GM18498 (cell line): ENCODE measurements at regions not wholly inside any gene's neighbourhood (a gene's known extent, or its start where the extent isn't known, plus 50 kb on each side); places are given as distances from the start of the nearest gene placed in this dataset.
A peak's percentile ranks its signal among the peaks of the same experiment; 100 is the strongest.

Source experiments
- ATAC-seq: cut with Tn5 transposase; IDR thresholded peaks from one replicate; pipeline ENCODE4 v1.9.1; 2021; ENCODE audit warnings: mild to moderate bottlenecking, moderate library complexity; ENCODE audit not compliant: unreplicated experiment

DNA sequence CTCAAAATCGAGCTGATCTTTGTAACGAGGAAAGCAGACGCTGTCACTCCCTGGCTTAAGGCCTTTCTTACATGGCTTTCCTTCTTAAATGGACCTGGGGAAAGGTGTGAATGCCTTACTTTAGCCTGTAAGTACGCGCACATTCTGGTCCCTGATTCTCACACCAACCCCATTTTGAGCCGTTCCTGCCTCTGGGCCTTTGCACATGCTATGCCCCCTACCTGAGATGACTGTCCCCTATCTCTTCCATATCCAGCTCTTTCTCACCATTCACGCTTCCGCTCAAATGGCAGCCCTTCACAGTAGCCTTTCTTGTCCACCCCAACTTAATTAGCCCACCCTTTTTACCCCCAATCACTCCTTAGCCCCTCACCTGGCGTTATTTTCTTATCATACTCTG is 496.7 kb downstream of the SHQ1 start:
- no peak for ATAC-seq

DNA sequence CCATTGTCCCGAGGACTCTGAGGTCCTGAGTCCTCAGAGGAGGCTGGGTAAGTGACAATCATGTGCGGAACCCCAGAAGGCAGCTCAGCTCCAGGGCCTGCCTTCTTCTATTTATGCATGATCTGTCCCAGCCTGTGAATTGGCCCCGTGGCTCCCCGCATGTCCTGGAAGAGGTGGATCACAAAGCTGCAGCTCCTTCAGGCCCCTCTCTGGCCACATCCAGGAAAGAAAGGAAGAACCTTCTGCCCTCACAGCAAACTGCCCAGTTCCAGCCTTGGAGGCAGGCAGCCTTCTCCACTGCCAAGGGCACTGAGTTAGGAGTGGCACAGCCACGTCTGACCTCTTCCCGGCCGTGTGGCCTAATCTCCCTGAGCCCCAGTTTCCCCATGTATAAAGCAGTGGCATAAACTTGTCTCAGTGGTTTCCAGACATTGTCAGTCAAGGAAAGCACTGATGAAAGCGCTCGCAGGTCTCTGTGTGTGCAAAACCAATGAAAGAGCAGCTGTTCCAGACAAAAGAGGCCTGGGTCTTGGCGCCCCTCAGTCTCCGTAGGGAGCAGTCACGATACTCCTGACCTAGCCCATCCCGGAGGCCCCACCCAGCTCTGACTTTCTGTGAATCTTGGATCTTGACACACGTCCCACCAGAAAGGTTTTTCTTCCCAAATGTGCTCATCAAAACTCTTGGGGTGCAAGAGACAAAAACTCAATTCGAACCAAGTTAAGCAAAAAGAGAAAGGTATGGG is 497.3 kb downstream of the SHQ1 start:
- ATAC-seq: no peak

DNA sequence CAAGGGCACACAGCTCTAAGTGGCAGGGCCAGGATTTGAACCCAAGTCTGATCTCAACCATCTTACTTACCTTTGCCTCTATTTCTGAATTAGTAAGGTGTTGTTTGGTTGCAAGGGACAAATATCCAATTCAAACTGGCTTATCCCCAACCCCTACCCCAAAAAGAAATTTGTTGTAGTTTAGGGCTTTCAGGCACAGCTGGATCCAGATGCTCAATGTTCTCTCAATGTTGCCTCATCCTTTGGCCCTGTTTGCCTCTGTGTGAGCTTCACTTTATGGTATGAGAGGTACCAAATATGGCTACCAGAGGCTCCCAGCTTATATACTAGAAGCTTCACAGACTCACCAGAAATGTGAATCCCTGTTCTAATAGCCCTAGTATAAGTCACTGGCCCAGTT is 499.9 kb downstream of the SHQ1 start:
- no peak for ATAC-seq

DNA sequence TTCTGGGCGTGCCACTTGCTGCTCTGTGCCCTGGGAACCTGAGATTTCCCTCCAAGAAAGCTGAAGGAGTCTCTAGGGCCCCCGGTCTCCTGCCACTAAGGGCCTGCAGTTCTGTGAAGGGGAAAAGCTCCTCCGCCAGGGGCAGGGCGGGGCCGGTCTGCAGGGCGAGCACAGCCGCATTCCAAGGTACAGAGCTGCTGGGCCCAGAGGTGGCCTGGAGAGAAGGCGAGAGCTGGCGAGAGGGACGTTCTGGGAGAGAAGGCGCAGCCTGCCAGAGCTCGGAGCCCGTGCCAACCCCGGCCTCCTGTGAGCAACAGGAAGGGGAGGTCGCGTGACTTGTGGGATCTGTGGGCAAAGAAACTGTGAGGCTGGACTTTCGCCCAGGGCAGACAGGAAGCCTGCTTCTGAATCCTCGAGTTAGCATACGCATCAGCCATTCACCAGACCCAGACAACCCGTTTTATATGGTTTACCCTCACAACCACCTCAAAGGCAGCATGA is 500.4 kb downstream of the SHQ1 start:
- peak; percentile 77 for ATAC-seq

DNA sequence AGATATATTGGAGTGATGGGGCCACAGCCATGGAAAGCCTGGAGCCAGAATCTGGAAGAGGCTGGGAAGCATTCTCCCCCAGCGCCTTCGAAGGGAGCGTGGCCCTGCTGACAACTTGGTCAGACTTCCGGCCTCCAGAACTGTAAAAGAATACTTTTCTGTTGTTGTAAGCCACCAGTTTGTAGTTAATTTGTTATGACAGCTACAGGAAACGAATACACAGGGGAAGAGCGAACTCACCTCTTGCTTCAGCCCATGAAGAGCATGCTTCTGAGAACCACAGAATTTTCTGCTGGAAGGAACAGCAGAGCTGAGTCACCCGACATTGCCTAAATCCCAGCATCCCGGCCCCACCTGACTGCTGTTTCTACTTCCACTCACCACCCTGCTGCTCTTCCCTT is 501.7 kb downstream of the SHQ1 start:
- no peak for ATAC-seq

DNA sequence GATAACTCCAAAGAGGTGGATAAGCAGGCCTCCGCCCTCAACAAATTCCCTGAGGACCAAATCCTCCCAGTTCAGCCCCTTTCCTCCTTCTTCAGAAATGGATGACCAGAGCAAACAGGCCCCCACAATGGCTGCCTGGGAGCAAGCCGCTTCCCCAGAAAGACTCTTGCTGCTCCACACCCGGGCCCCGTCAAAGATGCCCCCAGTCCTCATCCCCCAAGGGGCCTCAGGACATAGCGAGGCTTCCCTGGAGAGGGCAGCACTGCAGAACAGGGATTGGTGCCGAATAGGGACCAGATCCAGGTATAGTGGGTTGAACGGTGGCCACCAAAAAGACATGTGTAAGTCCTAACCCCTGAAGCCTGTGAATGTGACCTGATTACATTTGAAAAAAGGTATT is 502.3 kb downstream of the SHQ1 start:
- no peak for ATAC-seq

DNA sequence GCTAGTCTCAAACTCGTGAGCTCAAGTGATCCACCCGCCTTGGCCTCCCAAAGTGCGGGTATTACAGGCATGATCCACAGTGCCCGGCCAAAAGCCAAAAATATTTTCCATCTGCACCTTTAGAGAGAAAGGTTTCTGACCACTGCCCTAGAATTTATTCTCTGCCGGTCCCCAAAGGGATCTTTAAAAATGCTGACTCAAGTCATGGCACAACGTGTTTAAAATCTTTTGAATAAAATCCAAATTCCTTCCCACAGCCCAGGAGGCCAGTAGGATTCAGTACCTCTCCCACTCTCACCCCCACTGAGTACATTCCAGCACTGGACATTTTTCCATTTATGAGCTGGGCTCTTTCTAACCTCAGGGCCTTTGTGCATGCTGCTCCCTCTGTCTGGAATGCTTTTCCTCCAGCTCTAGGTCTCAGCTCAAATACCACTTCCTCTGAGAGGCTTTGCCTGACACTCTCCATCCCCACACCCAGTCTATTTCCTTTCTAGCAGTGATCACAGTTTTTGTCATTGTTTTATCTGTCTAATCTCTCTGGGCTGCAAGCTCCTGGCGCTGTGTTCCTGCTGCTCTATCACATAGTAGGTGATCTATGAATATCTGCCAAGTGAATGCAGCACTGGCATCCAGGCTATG is 502.9 kb downstream of the SHQ1 start:
- no peak for ATAC-seq

DNA sequence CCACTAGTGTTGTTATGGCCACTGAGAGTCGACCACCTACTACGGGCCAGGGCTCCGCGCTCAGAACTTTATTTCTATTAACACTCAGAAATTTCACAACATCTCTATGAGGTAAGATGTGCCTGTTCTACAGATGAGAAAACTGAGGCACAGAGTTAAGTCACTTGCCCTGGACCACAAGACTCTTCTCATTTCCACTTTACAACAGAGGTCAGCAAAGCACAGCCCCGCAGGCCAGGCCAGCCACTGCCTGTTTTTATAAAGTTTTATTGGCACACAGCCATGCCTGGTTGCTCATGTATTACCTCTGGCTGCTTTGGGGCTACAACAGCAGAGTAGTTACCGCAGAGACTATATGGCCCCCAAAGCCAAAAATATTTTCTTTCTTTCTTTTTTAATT is 503.6 kb downstream of the SHQ1 start:
- ATAC-seq: no peak

DNA sequence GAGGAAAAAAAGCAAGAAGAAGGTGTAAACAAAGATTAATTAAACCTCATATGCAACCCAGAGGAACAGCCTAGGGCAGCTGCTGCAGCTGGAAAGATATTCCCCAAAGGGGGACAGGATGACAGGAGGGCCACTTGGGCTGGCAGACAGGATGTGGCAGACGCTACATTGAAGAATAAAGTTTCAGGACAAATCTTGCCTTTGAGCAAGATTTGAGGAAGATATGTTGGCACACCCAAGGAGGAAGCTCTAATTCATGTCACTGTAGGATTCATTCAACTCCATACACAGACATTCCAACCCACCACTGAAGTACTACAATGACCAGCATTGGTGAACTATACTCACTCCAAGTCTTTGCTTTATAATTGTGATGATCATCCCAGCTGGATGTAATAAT is 504.0 kb downstream of the SHQ1 start:
- no peak for ATAC-seq

DNA sequence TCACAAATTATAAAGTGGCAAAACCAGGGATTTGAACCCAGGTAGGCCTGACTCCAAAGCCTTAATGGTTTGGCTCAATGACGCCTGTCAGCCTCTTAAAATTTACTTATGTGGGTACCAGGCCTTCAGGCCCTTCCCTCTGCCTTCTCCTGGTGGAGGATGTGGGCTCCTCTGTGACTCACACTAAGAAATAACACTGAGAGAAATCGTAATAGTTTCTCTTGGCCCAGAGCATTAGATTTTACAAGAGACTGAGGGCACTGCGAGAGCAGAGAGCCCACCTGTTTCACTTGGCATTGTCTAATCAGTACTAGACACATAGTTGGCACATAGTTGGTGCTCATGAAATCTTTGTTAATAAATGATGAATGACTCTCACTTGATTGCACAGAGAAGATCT is 505.2 kb downstream of the SHQ1 start:
- ATAC-seq: no peak

DNA sequence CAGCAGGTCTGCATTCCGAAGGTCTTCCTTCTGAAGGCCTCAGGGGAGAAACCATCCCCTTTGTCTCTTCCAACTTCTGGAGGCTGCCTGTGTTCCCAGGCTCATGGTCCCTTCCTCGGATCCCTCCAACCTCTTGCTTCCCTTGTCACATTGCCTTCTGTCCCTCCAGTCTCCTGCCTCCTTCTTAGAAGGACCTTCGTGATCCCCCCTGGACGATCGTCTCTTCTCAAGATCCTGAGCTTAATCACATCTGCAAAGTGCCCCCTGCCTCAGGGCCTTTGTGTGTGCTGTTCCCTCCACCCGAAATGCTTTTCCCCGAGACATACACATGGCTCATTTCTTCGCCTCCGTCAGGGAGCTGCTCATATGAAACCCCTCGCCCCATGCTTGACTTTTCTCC is 505.8 kb downstream of the SHQ1 start:
- no peak for ATAC-seq

DNA sequence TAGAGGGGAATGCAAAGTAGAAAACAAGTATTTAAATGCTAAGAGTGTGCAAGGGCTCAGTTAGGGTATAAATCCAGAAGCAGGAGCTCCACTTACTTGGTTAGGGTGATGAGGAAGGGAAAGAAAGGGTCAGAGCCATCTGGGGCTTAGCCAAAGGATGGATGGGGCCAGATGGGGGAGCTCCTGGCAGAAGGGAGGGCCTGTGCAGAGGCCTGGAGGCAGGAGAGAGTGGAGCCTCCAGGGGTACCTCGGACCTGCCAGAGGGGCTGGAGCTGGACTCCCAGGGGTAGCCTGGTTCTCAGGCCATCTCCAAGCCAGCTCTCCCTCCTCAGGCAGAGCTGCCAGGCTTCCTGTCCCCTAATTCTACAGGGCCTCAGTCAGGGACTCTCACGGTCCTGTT is 506.3 kb downstream of the SHQ1 start:
- no peak for ATAC-seq

DNA sequence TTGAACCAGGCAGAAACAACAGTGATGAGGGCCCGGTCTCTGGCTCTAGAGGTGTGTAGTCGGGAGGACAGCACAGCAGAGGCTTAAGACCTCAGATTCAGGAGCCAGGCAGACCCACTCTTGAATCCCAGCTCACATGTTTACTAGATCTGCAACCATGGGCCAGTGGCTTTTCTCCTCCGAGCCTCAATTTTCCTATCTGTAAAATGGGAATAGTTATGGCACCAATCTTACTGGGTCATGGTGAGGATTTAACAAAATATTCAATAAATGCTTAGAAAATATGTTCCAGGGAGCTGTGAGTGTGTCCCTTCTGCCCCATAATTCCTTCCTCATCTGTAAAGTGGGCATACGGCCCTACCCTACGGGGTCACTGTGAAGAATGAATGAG is 506.9 kb downstream of the SHQ1 start:
- no peak for ATAC-seq

DNA sequence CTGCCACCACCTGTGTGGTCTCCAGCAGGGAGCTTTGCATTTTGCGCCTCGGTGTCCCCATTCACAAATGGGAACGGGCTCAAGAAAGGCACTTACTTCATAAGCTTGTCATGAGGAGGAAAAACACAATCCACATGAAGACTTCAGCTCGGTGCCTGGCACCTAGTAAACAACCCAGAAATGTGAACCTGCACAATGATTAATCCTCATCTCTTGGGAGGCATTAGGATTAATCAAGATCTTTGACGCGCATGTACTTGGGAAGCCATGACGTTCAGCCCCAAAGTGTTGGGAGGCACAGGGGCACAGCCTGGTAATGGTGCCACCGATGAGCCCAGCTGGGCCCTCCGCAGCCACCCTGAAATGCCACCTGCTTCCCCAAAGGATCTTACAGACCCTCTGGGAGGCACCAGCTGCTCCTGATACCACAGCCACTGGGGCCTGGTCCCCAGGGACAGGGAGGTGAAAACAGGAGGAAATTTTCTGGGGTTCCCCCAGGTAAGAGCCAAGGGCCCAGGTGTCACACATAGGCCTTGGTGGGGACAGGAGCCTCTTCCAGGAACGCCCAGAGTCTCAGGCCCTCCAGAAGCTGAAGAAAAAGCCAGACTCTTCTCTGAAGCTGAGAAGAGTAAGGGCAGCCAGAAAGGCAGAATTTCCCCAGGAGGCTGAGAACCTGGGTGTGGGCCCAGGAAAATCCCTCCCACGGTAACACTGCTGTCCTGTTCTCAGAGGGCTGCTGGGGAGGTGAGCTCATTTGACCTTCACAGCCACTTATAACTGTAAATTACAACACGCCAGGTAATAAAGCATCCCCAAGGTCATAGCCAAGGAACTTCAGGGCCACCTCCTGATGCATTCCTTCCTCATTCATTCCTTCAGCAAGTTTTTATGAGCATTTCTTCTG is 507.5 kb downstream of the SHQ1 start:
- no peak for ATAC-seq

DNA sequence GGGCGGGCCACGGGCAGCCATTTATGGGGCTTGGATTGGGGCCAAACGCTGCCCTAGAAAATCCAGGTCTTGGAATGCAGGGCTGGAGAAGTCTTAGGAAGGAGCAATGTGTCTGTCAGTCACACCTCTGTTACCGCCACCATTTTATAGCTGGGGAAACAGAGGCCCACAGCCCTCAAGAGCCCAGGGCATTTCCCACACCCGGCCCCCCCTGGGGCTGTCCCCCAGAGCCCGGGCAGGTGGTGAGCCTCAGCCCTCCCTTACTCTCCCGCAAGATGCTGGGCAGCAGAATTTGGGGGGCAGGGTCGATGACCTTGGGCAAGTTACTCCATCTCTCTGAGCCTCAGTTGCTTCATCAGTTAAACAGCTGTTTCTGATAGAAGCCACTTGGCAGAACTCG is 508.2 kb downstream of the SHQ1 start:
- no peak for ATAC-seq

DNA sequence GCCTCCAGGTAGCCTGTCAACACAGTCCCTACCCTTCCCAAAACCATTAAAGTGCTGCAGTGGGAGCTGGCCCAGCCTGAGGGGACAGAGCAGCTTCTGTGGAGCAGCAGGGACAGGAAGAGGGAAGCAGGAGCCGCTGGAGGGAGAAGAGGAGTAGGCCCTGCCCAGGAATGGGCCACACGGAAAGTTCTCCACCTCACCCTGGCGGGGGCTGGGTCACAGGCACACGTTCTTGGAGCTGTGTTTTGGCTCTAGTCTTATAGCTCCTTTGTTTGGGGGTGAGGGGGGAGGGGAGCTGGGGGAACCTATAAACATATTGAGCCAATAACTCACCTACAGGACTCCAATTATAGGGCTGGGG is 508.6 kb downstream of the SHQ1 start:
- no peak for ATAC-seq

DNA sequence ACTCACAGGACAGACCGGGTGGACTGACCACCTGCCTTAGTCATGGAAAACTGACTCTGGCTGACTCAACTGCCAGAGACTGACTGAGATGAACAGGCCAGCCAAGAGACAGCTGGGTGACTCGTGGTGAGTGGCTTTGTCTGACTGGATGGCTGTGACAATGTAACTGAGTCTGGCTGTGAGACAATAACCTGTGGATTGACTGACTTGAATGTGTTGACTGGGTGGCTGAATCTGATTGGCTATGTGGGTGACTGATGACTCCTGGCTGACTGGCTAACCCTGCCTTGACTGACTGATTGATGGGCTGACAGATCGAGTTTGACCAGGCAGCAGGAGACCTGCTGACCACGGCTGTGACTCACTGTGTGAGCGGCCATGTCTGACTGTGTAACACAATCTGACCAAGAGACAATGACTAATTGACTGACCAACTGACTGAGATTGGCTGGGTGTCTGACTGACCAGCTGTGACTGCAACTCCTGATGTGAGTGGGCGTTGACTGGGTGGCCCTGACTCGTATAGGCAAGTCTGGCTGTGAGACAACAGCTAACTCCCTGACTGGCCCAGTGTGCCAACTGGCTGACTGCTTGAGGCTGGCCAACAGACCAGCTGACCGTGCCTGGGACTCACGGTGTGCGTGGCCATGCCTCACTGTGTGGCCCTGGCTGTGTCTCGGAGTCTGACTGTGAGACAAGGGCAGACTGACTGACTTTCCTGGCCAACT is 509.1 kb downstream of the SHQ1 start:
- peak; percentile 32 for ATAC-seq

DNA sequence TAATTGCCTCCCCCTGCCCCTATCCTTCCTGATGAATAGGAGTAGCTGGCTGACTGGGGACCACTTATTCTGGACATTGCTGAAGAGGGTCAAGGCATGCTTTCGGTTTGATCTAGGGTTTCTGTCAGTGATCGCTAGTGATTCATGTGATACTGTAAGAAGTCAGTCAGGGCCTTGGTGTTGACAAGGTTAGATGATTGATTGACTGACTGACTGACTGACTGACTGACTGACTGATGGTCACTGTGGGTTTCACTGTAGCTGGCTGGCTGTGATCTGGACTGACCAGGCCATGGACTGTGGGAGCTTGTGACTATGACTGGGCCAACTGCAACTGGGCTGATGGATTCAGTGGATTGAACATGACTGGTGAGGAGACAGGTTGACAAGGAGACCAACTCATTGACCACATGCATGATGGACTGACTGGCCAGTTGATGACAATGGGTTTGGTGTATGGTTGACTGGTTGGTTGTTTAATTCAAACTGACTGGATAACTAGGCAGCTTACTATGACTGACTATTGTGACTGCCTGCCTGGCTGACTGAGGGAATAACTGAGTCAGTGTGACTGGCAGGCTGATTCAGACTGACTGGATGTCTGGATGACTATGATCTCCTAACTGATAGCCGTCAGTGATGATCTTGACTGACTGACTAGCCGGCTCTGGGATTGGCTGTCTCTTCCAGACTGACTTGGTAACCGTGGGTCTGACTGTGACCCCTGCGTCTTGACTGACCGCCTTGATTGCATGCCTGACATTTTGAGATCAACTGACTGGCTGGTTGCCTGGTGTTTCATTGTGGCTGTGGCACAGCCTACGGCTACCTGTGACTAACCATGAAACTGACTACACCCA is 509.9 kb downstream of the SHQ1 start:
- ATAC-seq: no peak

DNA sequence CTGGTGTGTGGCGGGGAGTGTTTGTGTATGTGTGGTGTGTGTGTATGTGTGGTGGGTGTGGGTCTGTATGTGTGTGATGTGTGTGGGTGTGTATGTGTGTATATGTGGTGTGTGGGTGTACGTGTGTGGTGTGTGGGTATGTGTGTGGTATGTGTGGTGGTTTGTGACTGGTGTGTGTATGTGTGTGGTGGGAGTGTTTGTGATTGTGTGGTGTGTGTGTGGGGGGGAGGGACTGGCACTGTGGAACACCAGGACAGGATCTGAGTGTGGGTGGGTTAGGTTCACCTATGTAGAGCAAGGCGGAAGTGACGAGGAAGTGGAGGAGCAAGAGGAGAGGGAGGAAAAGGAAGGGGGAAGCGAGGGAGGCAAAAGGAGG is 510.8 kb downstream of the SHQ1 start:
- no peak for ATAC-seq

DNA sequence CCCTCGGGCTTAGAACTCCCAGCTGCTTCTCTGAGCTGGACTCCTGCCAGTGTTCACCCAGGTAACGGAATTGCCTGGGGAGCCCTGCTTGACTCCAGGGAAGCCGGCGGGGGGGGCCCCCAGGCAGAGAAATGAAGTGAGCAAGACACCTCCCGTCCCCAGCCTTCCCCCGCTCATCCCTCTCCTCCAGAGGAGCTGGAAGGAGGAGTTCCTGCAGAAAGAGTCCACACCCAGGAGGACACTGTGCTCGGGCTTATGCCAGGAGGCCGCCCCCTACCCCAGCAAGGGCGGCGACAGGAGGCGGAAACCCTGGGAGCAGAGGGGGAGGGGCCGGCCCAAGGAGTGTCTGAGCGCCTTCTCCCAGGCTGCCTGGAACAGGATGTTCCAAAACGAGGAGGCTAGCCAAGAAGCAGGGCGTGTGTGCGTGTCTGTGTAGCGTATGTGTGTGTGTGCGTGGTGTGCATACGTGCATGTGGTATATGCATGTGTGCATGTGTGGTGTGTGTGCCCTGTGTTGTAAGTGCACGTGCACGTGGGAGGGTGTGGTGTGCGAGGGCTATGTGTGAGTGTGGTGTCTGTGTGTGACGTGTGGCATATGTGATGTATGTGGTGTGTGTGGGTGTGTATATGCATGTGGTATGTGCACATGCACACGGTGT is 511.3 kb downstream of the SHQ1 start:
- no peak for ATAC-seq
